ENCODE measurements at regions not wholly inside any gene's neighbourhood (a gene's known extent, or its start where the extent isn't known, plus 50 kb on each side); places are given as distances from the start of the nearest gene placed in this dataset.
"Not testable (repeated sequence)": the region's sequence is repeated elsewhere in the genome, so short reads cannot be mapped to it uniquely, and the experiment has no call there.

DNA sequence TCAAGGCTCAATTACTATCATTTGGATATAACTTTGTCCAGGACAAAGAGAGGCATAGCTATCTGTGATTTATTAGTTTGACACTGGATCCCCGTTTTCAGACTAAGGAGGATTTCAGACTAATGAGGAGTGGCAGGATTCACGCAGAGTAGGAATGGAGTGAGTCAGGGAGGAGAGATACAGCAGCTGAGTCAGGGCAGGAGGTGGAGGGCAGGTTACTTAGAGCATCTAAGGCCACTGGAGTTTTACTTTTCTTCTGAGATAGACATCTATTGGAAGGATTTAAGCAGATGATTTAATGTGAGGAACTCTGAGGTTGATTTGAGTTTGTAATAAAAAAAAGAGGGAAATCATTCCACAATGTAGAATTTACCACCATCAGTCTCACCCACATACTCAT, 110.6 kb downstream of the RPIA start:
- not testable (repeated sequence) for H3K27me3 Mint-ChIP-seq; H3K27ac Mint-ChIP-seq; H3K36me3 Mint-ChIP-seq; H3K9me3 Mint-ChIP-seq; DNase-seq (ENCODE audit: extremely low spot score, unreplicated experiment); H3K4me3 Mint-ChIP-seq; H3K4me1 Mint-ChIP-seq (ENCODE audit: unreplicated experiment)

DNA sequence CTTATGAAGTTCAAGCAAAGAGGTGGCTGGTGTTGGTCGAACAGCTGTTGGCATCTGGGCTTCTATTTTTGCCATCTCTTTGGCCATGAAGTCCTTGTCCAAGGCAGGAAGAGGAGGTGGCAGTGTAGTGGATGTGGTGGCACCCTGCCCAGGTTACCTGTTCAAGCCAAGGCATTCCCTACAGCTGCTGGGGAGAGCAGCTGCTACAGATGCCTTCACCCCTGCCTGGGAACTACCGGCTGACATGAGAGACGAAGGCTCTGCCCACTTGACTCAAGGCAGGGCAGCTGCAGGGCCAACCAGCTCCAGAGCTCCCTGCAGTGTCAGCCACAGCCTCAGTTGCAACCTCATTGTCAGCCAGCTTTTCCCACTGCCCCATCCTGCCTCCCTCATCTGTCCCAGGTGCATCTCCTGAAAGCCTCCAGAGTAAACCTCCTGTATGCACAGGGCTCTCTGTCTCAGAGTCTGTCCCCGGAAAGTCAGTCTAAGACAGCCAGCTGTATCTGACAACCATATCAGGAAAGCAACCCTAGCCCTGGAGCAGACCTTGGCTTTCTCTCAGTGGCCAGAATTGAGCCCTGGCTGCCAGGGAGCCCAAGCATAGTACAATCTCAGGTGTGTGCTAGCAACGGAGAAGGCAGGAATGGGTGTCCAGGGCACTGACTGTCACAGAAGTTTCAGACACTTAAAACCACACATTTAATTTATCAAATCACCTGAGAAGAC, 115.9 kb downstream of the RPIA start:
- TF ChIP-seq, protein P1, sequence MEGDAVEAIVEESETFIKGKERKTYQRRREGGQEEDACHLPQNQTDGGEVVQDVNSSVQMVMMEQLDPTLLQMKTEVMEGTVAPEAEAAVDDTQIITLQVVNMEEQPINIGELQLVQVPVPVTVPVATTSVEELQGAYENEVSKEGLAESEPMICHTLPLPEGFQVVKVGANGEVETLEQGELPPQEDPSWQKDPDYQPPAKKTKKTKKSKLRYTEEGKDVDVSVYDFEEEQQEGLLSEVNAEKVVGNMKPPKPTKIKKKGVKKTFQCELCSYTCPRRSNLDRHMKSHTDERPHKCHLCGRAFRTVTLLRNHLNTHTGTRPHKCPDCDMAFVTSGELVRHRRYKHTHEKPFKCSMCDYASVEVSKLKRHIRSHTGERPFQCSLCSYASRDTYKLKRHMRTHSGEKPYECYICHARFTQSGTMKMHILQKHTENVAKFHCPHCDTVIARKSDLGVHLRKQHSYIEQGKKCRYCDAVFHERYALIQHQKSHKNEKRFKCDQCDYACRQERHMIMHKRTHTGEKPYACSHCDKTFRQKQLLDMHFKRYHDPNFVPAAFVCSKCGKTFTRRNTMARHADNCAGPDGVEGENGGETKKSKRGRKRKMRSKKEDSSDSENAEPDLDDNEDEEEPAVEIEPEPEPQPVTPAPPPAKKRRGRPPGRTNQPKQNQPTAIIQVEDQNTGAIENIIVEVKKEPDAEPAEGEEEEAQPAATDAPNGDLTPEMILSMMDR (conservative IDR thresholded peaks at IDR 0.05): no peak
- no peaks in the 10 kb centered on the region for H3K36me3 Mint-ChIP-seq
- H3K9me3 Mint-ChIP-seq: no peaks in the 10 kb centered on the region
- H3K27me3 Mint-ChIP-seq: no peaks in the 10 kb centered on the region
- H3K27ac Mint-ChIP-seq: peak overlapping the region; percentile 24
- no peak for DNase-seq (ENCODE audit: extremely low spot score, unreplicated experiment)
- peaks cover 4% of the 10 kb centered on the region for H3K4me1 Mint-ChIP-seq (ENCODE audit: unreplicated experiment)
- no peak overlapping the region for H3K4me3 Mint-ChIP-seq

DNA sequence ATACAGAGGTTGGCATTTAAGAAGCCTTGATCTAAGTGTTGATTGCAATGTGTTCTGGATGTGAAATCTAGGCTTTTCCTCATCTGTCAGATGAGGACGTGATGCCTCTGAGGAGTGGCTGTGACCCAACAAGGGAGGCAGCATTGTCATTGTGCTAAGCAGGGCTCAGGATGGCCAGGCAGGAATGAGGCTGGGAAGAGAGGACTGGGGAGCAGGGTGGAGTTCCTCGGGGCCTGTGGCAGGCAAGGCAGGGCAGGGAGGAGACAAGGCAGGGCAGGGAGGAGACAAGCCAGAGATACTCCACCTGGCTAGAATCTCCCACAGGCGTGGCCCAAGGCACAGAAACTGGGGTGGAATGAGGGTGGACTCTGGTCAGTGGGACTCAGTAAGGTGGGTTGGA, 116.6 kb downstream of the RPIA start:
- Mint-ChIP-seq H3K4me3 (no peak overlapping the region), H3K27ac (peak overlapping the region; percentile 24), H3K4me1 (ENCODE audit: unreplicated experiment) (peaks cover 4% of the 10 kb centered on the region), H3K27me3 (no peaks in the 10 kb centered on the region), H3K36me3 (no peaks in the 10 kb centered on the region), H3K9me3 (no peaks in the 10 kb centered on the region)
- DNase-seq (ENCODE audit: extremely low spot score, unreplicated experiment): no peak
- TF ChIP-seq, protein P1 (conservative IDR thresholded peaks at IDR 0.05): no peak

- Mint-ChIP-seq H3K9me3 (no peaks in the 10 kb centered on the region), H3K27me3 (no peaks in the 10 kb centered on the region), H3K4me3 (no peak overlapping the region), H3K36me3 (no peaks in the 10 kb centered on the region), H3K27ac (peak overlapping the region; percentile 24), H3K4me1 (ENCODE audit: unreplicated experiment) (peaks cover 4% of the 10 kb centered on the region)
- DNase-seq (ENCODE audit: extremely low spot score, unreplicated experiment): no peak
- TF ChIP-seq, protein P1 (conservative IDR thresholded peaks at IDR 0.05): no peak
Measured at GRCh38 chr2:88808652-88809051, 117.2 kb downstream of the RPIA start.

DNA sequence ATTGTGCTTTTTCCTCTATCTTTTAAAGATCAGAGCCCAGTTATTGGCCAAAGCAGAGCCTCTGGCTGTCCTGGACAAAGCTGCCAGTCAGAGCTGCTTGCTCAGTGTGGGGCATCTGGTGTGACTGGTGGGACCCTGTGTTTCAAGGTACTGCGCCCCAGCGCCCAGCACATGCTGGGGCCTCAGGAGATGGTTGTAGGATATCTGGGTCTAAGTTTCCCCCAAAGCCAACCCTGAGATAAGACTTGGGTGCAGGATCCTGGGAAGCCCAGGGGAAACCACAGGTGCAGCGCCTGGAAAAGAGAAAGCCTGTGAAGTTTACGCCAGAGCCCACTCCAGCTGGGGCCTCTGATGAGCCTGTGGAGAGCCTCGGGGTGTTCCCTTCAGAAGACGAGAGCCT, 117.7 kb downstream of the RPIA start:
- Mint-ChIP-seq H3K27ac (no peak overlapping the region), H3K27me3 (no peaks in the 10 kb centered on the region), H3K4me1 (ENCODE audit: unreplicated experiment) (peaks cover 4% of the 10 kb centered on the region), H3K4me3 (no peak overlapping the region), H3K9me3 (no peaks in the 10 kb centered on the region), H3K36me3 (no peaks in the 10 kb centered on the region)
- TF ChIP-seq, protein P1 (conservative IDR thresholded peaks at IDR 0.05): no peak
- DNase-seq (ENCODE audit: extremely low spot score, unreplicated experiment): no peak

DNA sequence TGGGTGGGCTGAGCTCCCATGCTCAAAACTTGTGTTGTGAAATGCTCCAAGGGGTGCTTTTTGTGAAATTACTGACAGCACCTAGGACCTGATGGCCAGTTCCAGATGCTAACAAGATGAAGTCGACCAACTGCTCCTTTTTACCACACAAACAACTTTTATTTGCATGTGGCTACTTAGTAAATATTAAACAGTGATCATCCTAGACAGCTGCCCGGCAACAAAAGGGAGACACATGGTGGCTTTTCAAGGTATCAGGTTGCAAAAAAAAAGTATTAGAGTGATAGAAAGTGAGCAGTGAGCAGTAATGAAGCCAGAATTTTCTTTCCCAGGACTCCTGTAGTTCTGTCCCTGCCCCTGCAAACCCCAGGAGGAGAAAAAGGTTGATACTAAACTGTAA, 118.5 kb downstream of the RPIA start:
- DNase-seq (ENCODE audit: extremely low spot score, unreplicated experiment): no peak
- Mint-ChIP-seq H3K36me3 (no peaks in the 10 kb centered on the region), H3K27ac (no peak overlapping the region), H3K4me3 (no peak overlapping the region), H3K4me1 (ENCODE audit: unreplicated experiment) (peaks cover 4% of the 10 kb centered on the region), H3K9me3 (peaks cover 6% of the 10 kb centered on the region), H3K27me3 (no peaks in the 10 kb centered on the region)
- TF ChIP-seq, protein P1 (conservative IDR thresholded peaks at IDR 0.05): no peak

All from type B pancreatic cell (in vitro differentiated cells).